ENCODE measurements at regions not wholly inside any gene's neighbourhood (a gene's known extent, or its start where the extent isn't known, plus 50 kb on each side); places are given as distances from the start of the nearest gene placed in this dataset.

- intact Hi-C loops (cut with DNase I) = no loop called here
- ATAC-seq = no peak
- no peaks in the 10 kb centered on the region for H3K4me1 ChIP-seq
- H3K9me3 ChIP-seq = no peaks in the 10 kb centered on the region
- DNase-seq = no peak
- no peaks in the 10 kb centered on the region for H3K27me3 ChIP-seq
- no peak overlapping the region for H3K4me3 ChIP-seq
- WGBS (ENCODE audit: insufficient coverage, low coverage, low lambda C conversion rate, missing lambda C conversion rate) = 54% methylated on average over 7 of the region's 7 CpGs
- H3K27ac ChIP-seq = no peak overlapping the region
- TF ChIP-seq, protein P1, sequence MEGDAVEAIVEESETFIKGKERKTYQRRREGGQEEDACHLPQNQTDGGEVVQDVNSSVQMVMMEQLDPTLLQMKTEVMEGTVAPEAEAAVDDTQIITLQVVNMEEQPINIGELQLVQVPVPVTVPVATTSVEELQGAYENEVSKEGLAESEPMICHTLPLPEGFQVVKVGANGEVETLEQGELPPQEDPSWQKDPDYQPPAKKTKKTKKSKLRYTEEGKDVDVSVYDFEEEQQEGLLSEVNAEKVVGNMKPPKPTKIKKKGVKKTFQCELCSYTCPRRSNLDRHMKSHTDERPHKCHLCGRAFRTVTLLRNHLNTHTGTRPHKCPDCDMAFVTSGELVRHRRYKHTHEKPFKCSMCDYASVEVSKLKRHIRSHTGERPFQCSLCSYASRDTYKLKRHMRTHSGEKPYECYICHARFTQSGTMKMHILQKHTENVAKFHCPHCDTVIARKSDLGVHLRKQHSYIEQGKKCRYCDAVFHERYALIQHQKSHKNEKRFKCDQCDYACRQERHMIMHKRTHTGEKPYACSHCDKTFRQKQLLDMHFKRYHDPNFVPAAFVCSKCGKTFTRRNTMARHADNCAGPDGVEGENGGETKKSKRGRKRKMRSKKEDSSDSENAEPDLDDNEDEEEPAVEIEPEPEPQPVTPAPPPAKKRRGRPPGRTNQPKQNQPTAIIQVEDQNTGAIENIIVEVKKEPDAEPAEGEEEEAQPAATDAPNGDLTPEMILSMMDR (IDR thresholded peaks at IDR 0.05) = no peak
- no peak for TF ChIP-seq POLR2A (IDR thresholded peaks at IDR 0.05)
- H3K36me3 ChIP-seq = no peaks in the 10 kb centered on the region
Measured at GRCh38 chr5:171598641-171599152, 179.2 kb downstream of the FGF18 start.

DNA sequence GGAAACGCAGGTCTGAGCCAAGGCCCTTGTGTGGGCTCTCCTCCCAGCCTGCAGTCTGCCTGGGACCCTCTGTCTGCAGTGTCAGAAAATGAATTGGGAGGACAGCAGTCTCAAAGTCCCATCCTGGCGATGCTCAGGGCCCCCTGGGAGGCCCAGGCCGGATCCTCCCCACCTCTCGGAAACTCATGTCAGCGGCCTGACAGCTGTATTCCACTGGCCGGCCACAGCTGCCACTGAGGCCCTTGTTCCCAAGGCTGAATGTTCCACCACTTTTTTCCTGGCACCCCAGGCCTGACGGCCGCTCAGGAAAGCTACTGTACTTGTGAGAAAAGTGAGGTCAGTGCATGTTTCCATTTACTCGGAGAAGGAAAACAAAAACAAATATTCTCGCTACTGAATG lies 180.0 kb downstream of the FGF18 start:
- H3K4me3 ChIP-seq = no peak overlapping the region
- ATAC-seq = no peak
- intact Hi-C loops (cut with DNase I) = no loop called here
- H3K4me1 ChIP-seq = no peaks in the 10 kb centered on the region
- WGBS (ENCODE audit: insufficient coverage, low coverage, low lambda C conversion rate, missing lambda C conversion rate) = 46% methylated on average over 7 of the region's 10 CpGs
- H3K9me3 ChIP-seq = no peaks in the 10 kb centered on the region
- DNase-seq = peak in 1 of 3 donors; percentile 26
- no peak for TF ChIP-seq POLR2A (IDR thresholded peaks at IDR 0.05)
- TF ChIP-seq, protein P1 (IDR thresholded peaks at IDR 0.05) = no peak
- no peaks in the 10 kb centered on the region for H3K36me3 ChIP-seq
- H3K27me3 ChIP-seq = no peaks in the 10 kb centered on the region
- no peak overlapping the region for H3K27ac ChIP-seq

- 55% methylated on average over 4 of the region's 7 CpGs for WGBS (ENCODE audit: insufficient coverage, low coverage, low lambda C conversion rate, missing lambda C conversion rate)
- no peaks in the 10 kb centered on the region for H3K36me3 ChIP-seq
- no peak overlapping the region for H3K4me3 ChIP-seq
- H3K9me3 ChIP-seq = no peaks in the 10 kb centered on the region
- intact Hi-C loops (cut with DNase I) = no loop called here
- H3K4me1 ChIP-seq = no peaks in the 10 kb centered on the region
- no peak for TF ChIP-seq POLR2A (IDR thresholded peaks at IDR 0.05)
- TF ChIP-seq, protein P1 (IDR thresholded peaks at IDR 0.05) = no peak
- no peak overlapping the region for H3K27ac ChIP-seq
- ATAC-seq (peak in 1 of 4 donors; percentile 21), DNase-seq (peak in 1 of 3 donors; percentile 37)
- no peaks in the 10 kb centered on the region for H3K27me3 ChIP-seq
Measured at GRCh38 chr5:171599957-171600612, 180.6 kb downstream of the FGF18 start.

DNA sequence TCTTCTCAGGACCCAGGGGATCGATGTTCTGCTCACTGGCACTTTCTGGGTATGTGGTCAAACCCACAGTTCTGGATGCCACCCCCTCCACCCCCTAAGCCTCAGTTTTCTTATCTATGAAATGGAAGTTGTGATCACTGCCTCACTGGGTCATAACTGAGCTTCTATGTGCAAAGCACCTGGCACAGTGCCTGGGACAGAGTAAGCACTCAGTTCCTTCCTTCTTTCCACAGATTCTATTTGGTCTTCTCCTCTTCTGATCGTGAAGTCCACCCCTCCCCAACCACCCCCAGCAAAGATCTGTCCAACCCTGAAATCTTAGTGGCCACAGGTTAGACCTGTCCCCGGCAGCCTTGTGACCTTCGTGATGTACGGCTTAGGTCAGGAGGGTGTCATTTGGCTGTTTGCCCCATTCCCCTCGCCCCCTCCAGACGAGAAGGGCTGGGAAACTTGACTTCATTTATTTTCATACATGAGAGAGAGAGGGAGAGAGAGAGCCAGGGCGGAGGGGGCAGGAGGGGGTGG lies 181.4 kb downstream of the FGF18 start:
- H3K9me3 ChIP-seq = no peaks in the 10 kb centered on the region
- H3K4me3 ChIP-seq = no peak overlapping the region
- H3K36me3 ChIP-seq = no peaks in the 10 kb centered on the region
- no peaks in the 10 kb centered on the region for H3K27me3 ChIP-seq
- H3K4me1 ChIP-seq = no peaks in the 10 kb centered on the region
- intact Hi-C loops (cut with DNase I) = no loop called here
- peak in 1 of 3 donors; percentile 49 for DNase-seq
- 9% methylated on average over 8 of the region's 8 CpGs for WGBS (ENCODE audit: insufficient coverage, low coverage, low lambda C conversion rate, missing lambda C conversion rate)
- TF ChIP-seq, protein P1 (IDR thresholded peaks at IDR 0.05) = no peak
- TF ChIP-seq POLR2A (IDR thresholded peaks at IDR 0.05) = no peak
- H3K27ac ChIP-seq = no peak overlapping the region
- peak in 2 of 4 donors; percentile 40 to 42 for ATAC-seq

Measured in right lobe of liver (tissue), 6 donors.